B cell (primary cell): ENCODE measurements at regions not wholly inside any gene's neighbourhood (a gene's known extent, or its start where the extent isn't known, plus 50 kb on each side); places are given as distances from the start of the nearest gene placed in this dataset.

Source experiments
- CTCF ChIP-seq: fragments of 200-600 bp; IDR thresholded peaks from one replicate; pipeline ENCODE4 v1.8.0; 2022; ENCODE audit warnings: antibody characterized with exemption, mild to moderate bottlenecking
- EZH2 ChIP-seq: IDR thresholded peaks from 2 replicates; pipeline ENCODE4 v1.6.1; 2012; ENCODE audit warnings: borderline replicate concordance, low read depth, mild to moderate bottlenecking, moderate library complexity, low read length; ENCODE audit not compliant: insufficient read depth, poor library complexity, severe bottlenecking

GRCh38 chr11:81303038-81303664 lies 1430.5 kb downstream of the FAM181B start:
- no peak for TF ChIP-seq CTCF
- no peak for TF ChIP-seq EZH2
